Colonic mucosa (tissue), 4 donors: ENCODE measurements at regions not wholly inside any gene's neighbourhood (a gene's known extent, or its start where the extent isn't known, plus 50 kb on each side); places are given as distances from the start of the nearest gene placed in this dataset.

Experiments
- DNase-seq: peaks from one replicate; pipeline ENCODE4 v3.0.0-alpha.2; 2020
- H3K27ac ChIP-seq: fragments of 200-600 bp; one replicate; pipeline ENCODE4 v1.8.0; 2021
- H3K27me3 ChIP-seq: fragments of 200-600 bp; one replicate; pipeline ENCODE4 v1.8.0; 2021
- H3K36me3 ChIP-seq: fragments of 200-600 bp; one replicate; pipeline ENCODE4 v1.8.0; 2021
- H3K4me1 ChIP-seq: fragments of 200-600 bp; one replicate; pipeline ENCODE4 v1.8.0; 2021; ENCODE audit warnings: mild to moderate bottlenecking
- H3K4me3 ChIP-seq: fragments of 200-600 bp; one replicate; pipeline ENCODE4 v1.8.0; 2021
- H3K9ac ChIP-seq, 2 donors: one replicate each; pipeline ENCODE4 v1.7.0; 2013; ENCODE audit warnings: control low read depth in 2 of 2, low read depth in 2 of 2, low read length in 2 of 2
- H3K9me3 ChIP-seq: fragments of 200-600 bp; one replicate; pipeline ENCODE4 v1.8.0; 2021
- CTCF ChIP-seq: fragments of 200-600 bp; IDR thresholded peaks from one replicate; pipeline ENCODE4 v1.8.0; 2022; ENCODE audit warnings: antibody characterized with exemption, mild to moderate bottlenecking
- intact Hi-C: fragments of 100-400 bp; cut with DNase I; formaldehyde crosslinking; loops from one replicate; pipeline ENCODE4 v1.14.1; 2022
- donor health status: healthy.
- donor health status: DM: no; HTN: no; CAD: no.
- donor health status: DM: no; HTN: no; CAD: no.

- intact Hi-C loops, result no loop called here
- Histone ChIP-seq H3K27me3 (no peaks in the 10 kb centered on the region), H3K9ac (no peak overlapping the region)
Measured at GRCh38 chr16:9511389-9511788, 419.9 kb downstream of the HAPSTR1 start.

DNA sequence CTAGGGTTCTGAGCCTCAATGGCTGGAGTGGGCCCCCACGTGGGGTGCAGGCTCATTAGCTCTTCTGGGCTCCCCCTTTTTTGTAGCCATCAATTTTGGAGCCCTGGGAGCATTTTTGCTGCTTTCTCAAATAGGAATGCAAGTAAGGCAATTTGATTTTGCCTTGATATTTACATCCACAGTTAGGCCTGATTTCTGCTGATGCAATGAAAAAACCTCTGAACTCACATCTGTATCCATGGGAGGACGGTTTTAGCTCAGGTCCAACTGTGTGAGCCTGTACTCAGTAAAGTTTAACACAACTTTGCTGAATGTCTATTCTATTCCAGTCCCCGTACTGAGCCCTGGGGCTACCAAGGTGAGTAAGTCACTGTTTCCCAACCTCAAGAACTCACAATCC lies 425.0 kb downstream of the HAPSTR1 start:
- H3K4me3 ChIP-seq, result no peak overlapping the region
- intact Hi-C loops, result no loop called here
- H3K27me3 ChIP-seq, result no peaks in the 10 kb centered on the region
- H3K4me1 ChIP-seq, result no peaks in the 10 kb centered on the region
- no peak overlapping the region for H3K27ac ChIP-seq
- H3K36me3 ChIP-seq, result no peaks in the 10 kb centered on the region
- no peak for TF ChIP-seq CTCF
- no peak overlapping the region for H3K9ac ChIP-seq
- no peaks in the 10 kb centered on the region for H3K9me3 ChIP-seq
- DNase-seq, result no peak

More at GRCh38 chr16:9511389-9511788, 419.9 kb downstream of the HAPSTR1 start:
- Histone ChIP-seq H3K9me3 (no peaks in the 10 kb centered on the region), H3K4me1 (no peaks in the 10 kb centered on the region), H3K36me3 (no peaks in the 10 kb centered on the region), H3K27ac (no peak overlapping the region), H3K4me3 (no peak overlapping the region)
- TF ChIP-seq CTCF, result no peak
- DNase-seq, result no peak

DNA sequence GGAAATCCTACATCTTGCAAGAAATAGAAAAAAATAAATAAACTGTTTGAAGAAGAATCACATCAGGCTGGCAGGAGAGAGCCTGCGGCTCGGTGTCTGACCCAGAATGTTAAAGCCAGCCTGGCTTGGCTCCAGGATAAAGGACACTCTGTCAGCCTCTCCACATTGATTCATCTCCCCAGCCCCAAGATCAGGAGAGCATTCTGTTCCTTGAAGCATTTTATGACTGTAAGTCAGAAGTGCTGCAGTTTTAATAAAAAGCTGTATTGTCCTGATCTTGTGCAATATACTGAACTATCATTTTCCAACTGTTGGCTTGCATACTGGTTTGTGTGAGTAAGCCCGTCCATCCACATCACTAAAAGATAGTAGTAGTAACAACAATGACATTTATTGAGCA lies 426.6 kb downstream of the HAPSTR1 start:
- Histone ChIP-seq H3K9me3 (no peaks in the 10 kb centered on the region), H3K36me3 (no peaks in the 10 kb centered on the region), H3K27ac (no peak overlapping the region), H3K9ac (no peak overlapping the region), H3K4me3 (no peak overlapping the region), H3K4me1 (no peaks in the 10 kb centered on the region), H3K27me3 (no peaks in the 10 kb centered on the region)
- intact Hi-C loops, result no loop called here
- TF ChIP-seq CTCF, result no peak
- no peak for DNase-seq

DNA sequence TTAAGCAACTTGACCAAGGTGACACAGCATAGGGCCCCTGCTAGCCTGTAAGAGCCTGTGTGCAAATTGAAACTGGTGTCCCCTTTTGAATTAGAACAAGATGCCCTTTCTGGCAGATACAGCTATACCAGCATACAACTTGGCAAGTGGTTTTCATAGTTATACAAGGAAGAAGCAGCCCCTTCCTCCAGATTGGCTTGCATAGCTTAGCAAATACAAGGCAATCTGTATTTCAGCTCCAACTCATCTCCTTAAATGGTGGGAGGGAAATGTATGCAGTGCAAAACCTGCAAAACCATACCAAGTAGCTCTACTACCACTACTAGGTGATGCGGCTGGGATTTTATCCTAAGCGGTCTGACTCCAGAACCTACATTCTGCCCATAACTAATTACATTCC lies 427.1 kb downstream of the HAPSTR1 start:
- intact Hi-C loops, result no loop called here
- Histone ChIP-seq H3K27me3 (no peaks in the 10 kb centered on the region), H3K4me1 (no peaks in the 10 kb centered on the region), H3K36me3 (no peaks in the 10 kb centered on the region), H3K4me3 (no peak overlapping the region), H3K9ac (no peak overlapping the region), H3K27ac (no peak overlapping the region), H3K9me3 (no peaks in the 10 kb centered on the region)
- no peak for DNase-seq
- TF ChIP-seq CTCF, result no peak

DNA sequence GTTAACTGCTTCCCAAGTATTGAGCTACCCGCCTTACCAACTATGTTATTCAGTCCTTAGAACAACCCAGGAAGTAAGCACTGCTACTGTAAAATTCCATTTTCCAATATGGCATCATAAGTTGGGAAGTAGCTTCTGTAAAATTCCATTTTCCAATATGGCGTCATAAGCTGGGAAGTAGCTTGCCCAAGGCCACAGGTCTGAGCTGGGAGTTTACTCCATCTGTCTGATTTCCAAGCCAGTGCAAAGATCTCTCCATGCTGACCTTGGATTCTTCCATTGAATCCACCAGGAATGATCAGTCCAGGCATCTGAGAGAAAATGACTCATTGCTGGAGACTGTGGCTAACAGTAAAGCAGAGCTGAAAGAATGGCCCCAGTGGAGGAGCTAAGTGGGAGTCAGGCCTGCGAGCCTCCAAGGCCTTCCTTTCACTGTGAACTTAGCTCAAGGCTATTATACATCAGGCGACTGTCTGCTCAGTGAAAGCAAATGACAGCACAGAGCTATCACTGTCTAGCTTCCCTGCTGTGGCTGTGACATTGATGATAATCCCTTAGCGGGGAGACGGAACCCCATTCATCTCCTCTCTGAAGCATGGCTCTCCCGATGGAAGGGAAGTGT lies 430.4 kb downstream of the HAPSTR1 start:
- Histone ChIP-seq H3K27ac (no peak overlapping the region), H3K9me3 (no peaks in the 10 kb centered on the region), H3K4me3 (no peak overlapping the region), H3K36me3 (no peaks in the 10 kb centered on the region), H3K9ac (no peak overlapping the region), H3K4me1 (no peaks in the 10 kb centered on the region), H3K27me3 (no peaks in the 10 kb centered on the region)
- no peak for DNase-seq
- intact Hi-C loops, result no loop called here
- TF ChIP-seq CTCF, result no peak
